GM23338 (cell line): ENCODE measurements at regions not wholly inside any gene's neighbourhood (a gene's known extent, or its start where the extent isn't known, plus 50 kb on each side); places are given as distances from the start of the nearest gene placed in this dataset.

ENCODE experiments used
- ATAC-seq: fragments of 200-7000 bp; cut with Tn5 transposase; 3 replicates; pipeline ENCODE4 v1.9.1; 2020
- DNase-seq: peaks from one replicate; pipeline ENCODE4 v3.0.0-alpha.2; 2015; ENCODE audit warnings: low spot score
- H2AFZ ChIP-seq: fragments of 200-600 bp; sonication (generic); 2 replicates; pipeline ENCODE4 v1.8.0; 2016; ENCODE audit warnings: antibody characterized with exemption, mild to moderate bottlenecking, moderate library complexity
- H3F3A ChIP-seq: fragments of 200-600 bp; sonication (generic); replicated peaks from 2 replicates; pipeline ENCODE4 v1.8.0; 2017; ENCODE audit warnings: antibody characterized with exemption, mixed run types, low read depth
- H3K27ac ChIP-seq: fragments of 200-600 bp; sonication (generic); 2 replicates; pipeline ENCODE4 v1.6.1; 2016; ENCODE audit warnings: low read depth
- H3K27me3 ChIP-seq: fragments of 200-600 bp; sonication (generic); 2 replicates; pipeline ENCODE4 v1.8.0; 2016; ENCODE audit warnings: mild to moderate bottlenecking, mixed run types, moderate library complexity; ENCODE audit not compliant: insufficient read depth
- H3K36me3 ChIP-seq: fragments of 200-600 bp; sonication (generic); 2 replicates; pipeline ENCODE4 v1.8.0; 2016; ENCODE audit warnings: mild to moderate bottlenecking; ENCODE audit not compliant: insufficient read depth
- H3K4me1 ChIP-seq: fragments of 200-600 bp; sonication (generic); 2 replicates; pipeline ENCODE4 v1.8.0; 2016; ENCODE audit warnings: mild to moderate bottlenecking, moderate library complexity; ENCODE audit not compliant: insufficient read depth
- H3K4me2 ChIP-seq: fragments of 200-600 bp; sonication (generic); 2 replicates; pipeline ENCODE4 v1.7.1; 2017; ENCODE audit warnings: mixed run types
- H3K4me3 ChIP-seq: fragments of 200-600 bp; sonication (generic); 2 replicates; pipeline ENCODE4 v1.6.1; 2016; ENCODE audit warnings: mixed run types
- H3K79me2 ChIP-seq: fragments of 200-600 bp; sonication (generic); replicated peaks from 2 replicates; pipeline ENCODE4 v1.8.0; 2017; ENCODE audit warnings: mild to moderate bottlenecking; ENCODE audit not compliant: insufficient read depth
- H3K9me2 ChIP-seq: fragments of 200-600 bp; sonication (generic); 2 replicates; pipeline ENCODE4 v1.8.0; 2017; ENCODE audit not compliant: insufficient read depth
- H4K20me1 ChIP-seq: fragments of 200-600 bp; sonication (generic); replicated peaks from 2 replicates; pipeline ENCODE4 v1.8.0; 2017; ENCODE audit warnings: mild to moderate bottlenecking; ENCODE audit not compliant: insufficient read depth
- H3K27ac Mint-ChIP-seq: 2 replicates; pipeline ENCODE4 v1.8.0; 2020; ENCODE audit warnings: inconsistent platforms, mild to moderate bottlenecking, moderate library complexity, mixed read lengths
- H3K27me3 Mint-ChIP-seq: 3 replicates; pipeline ENCODE4 v1.8.0; 2022; ENCODE audit warnings: low read depth, mild to moderate bottlenecking, moderate library complexity, mixed read lengths, inconsistent platforms; ENCODE audit not compliant: insufficient read depth, poor library complexity
- H3K36me3 Mint-ChIP-seq: 3 replicates; pipeline ENCODE4 v1.8.0; 2021; ENCODE audit warnings: low read depth, mild to moderate bottlenecking, inconsistent platforms, moderate library complexity, mixed read lengths
- H3K4me1 Mint-ChIP-seq: 3 replicates; pipeline ENCODE4 v1.8.0; 2020; ENCODE audit warnings: mild to moderate bottlenecking, inconsistent platforms, mixed read lengths
- H3K4me3 Mint-ChIP-seq: 3 replicates; pipeline ENCODE4 v1.8.0; 2021; ENCODE audit warnings: moderate library complexity, mild to moderate bottlenecking, inconsistent platforms, mixed read lengths
- H3K9me3 Mint-ChIP-seq: 3 replicates; pipeline ENCODE4 v1.8.0; 2020; ENCODE audit warnings: moderate library complexity, mild to moderate bottlenecking, inconsistent platforms, mixed read lengths
- CREB1 ChIP-seq: fragments of 250-450 bp; sonication (Bioruptor Pico); IDR thresholded peaks from 2 replicates; pipeline ENCODE4 v1.5.0; 2020; ENCODE audit warnings: low read depth, mild to moderate bottlenecking, moderate library complexity
- ETS1 ChIP-seq: IDR thresholded peaks from 2 replicates; pipeline ENCODE4 v1.6.1; 2016; ENCODE audit warnings: antibody characterized with exemption
- EZH2 ChIP-seq: fragments of 200-600 bp; sonication (generic); IDR thresholded peaks from one replicate; pipeline ENCODE4 v1.8.0; 2017; ENCODE audit warnings: antibody characterized with exemption, mild to moderate bottlenecking, low read depth; ENCODE audit not compliant: unreplicated experiment
- JUNB ChIP-seq: IDR thresholded peaks from one replicate; pipeline ENCODE4 v1.6.1; 2016; ENCODE audit warnings: antibody characterized with exemption; ENCODE audit not compliant: unreplicated experiment
- NANOG ChIP-seq: IDR thresholded peaks from 2 replicates; pipeline ENCODE4 v1.6.1; 2016; ENCODE audit warnings: antibody characterized with exemption, borderline replicate concordance
- POLR2AphosphoS5 ChIP-seq: IDR thresholded peaks from 2 replicates; pipeline ENCODE4 v1.6.1; 2016; ENCODE audit warnings: antibody characterized with exemption, low read depth
- REST ChIP-seq: IDR thresholded peaks from one replicate; pipeline ENCODE4 v1.6.1; 2018; ENCODE audit warnings: antibody characterized with exemption; ENCODE audit not compliant: unreplicated experiment
- STAT1 ChIP-seq: IDR thresholded peaks from one replicate; pipeline ENCODE4 v1.6.1; 2016; ENCODE audit warnings: antibody characterized with exemption; ENCODE audit not compliant: unreplicated experiment
- ZNF114 ChIP-seq: fragments of 250-450 bp; sonication (Bioruptor Pico); IDR thresholded peaks from 2 replicates; pipeline ENCODE4 v1.5.0; 2020; ENCODE audit warnings: mild to moderate bottlenecking, moderate library complexity
- ZNF331 ChIP-seq: fragments of 250-450 bp; sonication (Bioruptor Pico); IDR thresholded peaks from 2 replicates; pipeline ENCODE4 v1.5.0; 2020; ENCODE audit warnings: low read depth, mild to moderate bottlenecking, moderate library complexity
- ZNF462 ChIP-seq: fragments of 250-450 bp; sonication (Bioruptor Pico); IDR thresholded peaks from 2 replicates; pipeline ENCODE4 v1.5.0; 2020; ENCODE audit warnings: mild to moderate bottlenecking, moderate library complexity
- TF ChIP-seq, protein P1 (sequence below), 2 experiments: fragments of 200-600 bp in 1 of 2; sonication (generic) in 1 of 2; conservative IDR thresholded peaks; 2 replicates each; pipeline versions ENCODE4 v1.5.1 to v1.6.1; 2016 to 2017; ENCODE audit warnings: antibody characterized with exemption in 2 of 2, low read depth in 2 of 2, mild to moderate bottlenecking in 2 of 2, moderate library complexity in 1 of 2

- TF ChIP-seq ZNF462 (no peak), NANOG (no peak), POLR2AphosphoS5 (no peak), ZNF331 (CRISPR knock-in tag) (no peak), EZH2 (no peak), STAT1 (no peak)
These were observed 1401.9 kb downstream of the FAM181B start (continued) for GRCh38 chr11:81331611-81332235.

DNA sequence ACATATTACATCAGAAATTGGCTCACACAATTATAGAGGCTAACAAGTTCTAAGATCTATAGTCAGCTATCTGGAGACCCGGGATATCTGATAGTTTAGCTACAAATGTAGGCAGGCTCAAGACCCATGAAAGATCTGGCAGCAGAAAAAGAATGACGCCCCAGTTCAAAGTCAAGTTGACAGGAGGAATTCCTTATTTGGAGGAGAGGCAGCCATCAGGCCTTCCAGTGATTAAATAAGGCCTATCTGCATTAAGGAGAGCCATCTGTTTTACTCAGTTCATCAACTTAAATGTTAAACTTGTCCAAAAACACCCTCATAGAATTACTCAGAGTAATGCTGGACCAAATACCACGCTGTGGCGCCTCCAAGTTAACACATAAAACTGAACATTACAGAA is 1402.6 kb downstream of the FAM181B start:
- Mint-ChIP-seq H3K27ac (no peak overlapping the region), H3K4me1 (no peaks in the 10 kb centered on the region), H3K36me3 (no peaks in the 10 kb centered on the region), H3K27me3 (no peaks in the 10 kb centered on the region), H3K4me3 (no peak overlapping the region), H3K9me3 (no peaks in the 10 kb centered on the region)
- no peak overlapping the region for H3K4me3 ChIP-seq
- no peak overlapping the region for H2AFZ ChIP-seq
- no peaks in the 10 kb centered on the region for H3K36me3 ChIP-seq
- H3K9me2 ChIP-seq, result 0 out of 2 replicates have a peak, but pooled peaks cover 4% of the 10 kb centered on the region
- H3K4me2 ChIP-seq, result no peak overlapping the region
- ATAC-seq (no peak), DNase-seq (no peak)
- no peaks in the 10 kb centered on the region for H3K4me1 ChIP-seq
- no peaks in the 10 kb centered on the region for H3K79me2 ChIP-seq
- no peak overlapping the region for H3K27ac ChIP-seq
- H4K20me1 ChIP-seq, result no peaks in the 10 kb centered on the region
- no peaks in the 10 kb centered on the region for H3F3A ChIP-seq
- no peaks in the 10 kb centered on the region for H3K27me3 ChIP-seq
- TF ChIP-seq EZH2 (no peak), REST (no peak), ZNF114 (CRISPR knock-in tag) (no peak), JUNB (no peak), STAT1 (no peak), POLR2AphosphoS5 (no peak), ETS1 (no peak), NANOG (no peak), ZNF331 (CRISPR knock-in tag) (no peak), CREB1 (CRISPR knock-in tag) (no peak)
- TF ChIP-seq, protein P1, sequence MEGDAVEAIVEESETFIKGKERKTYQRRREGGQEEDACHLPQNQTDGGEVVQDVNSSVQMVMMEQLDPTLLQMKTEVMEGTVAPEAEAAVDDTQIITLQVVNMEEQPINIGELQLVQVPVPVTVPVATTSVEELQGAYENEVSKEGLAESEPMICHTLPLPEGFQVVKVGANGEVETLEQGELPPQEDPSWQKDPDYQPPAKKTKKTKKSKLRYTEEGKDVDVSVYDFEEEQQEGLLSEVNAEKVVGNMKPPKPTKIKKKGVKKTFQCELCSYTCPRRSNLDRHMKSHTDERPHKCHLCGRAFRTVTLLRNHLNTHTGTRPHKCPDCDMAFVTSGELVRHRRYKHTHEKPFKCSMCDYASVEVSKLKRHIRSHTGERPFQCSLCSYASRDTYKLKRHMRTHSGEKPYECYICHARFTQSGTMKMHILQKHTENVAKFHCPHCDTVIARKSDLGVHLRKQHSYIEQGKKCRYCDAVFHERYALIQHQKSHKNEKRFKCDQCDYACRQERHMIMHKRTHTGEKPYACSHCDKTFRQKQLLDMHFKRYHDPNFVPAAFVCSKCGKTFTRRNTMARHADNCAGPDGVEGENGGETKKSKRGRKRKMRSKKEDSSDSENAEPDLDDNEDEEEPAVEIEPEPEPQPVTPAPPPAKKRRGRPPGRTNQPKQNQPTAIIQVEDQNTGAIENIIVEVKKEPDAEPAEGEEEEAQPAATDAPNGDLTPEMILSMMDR (conservative IDR thresholded peaks at IDR 0.05; ENCODE audit: low read depth in 2 of 2), result no peak
